ENCODE measurements at regions not wholly inside any gene's neighbourhood (a gene's known extent, or its start where the extent isn't known, plus 50 kb on each side); places are given as distances from the start of the nearest gene placed in this dataset.

DNA sequence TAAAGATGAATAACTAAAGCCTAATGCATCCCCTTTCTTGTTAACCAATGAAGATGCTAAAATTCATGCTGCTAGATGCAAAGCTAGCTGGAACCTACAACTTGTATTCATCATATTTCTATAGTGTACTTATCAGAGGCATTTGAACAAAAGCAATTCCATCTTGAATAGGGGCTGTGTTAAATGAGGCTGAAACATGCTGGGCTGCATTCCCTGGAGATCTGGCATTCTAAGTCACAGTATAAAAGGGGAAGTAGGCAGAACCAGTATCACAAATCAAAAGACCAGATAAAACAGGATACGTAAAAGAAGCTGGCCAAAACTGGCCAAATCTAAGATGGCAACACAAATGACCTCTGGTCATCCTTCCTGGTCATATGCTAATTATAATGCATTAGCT is 932.8 kb downstream of the CDY2B start:
- Histone ChIP-seq H3K27me3 (no peaks in the 10 kb centered on the region), H3K4me1 (no peaks in the 10 kb centered on the region), H3K36me3 (replicated peaks in 1 of 2; ENCODE audit: insufficient read depth in 1 of 2, low read depth in 2 of 2) (no peaks in the 10 kb centered on the region), H3K9me3 (no peaks in the 10 kb centered on the region), H3K27ac (no peak overlapping the region), H3K4me3 (no peak overlapping the region)
- 40 to 45% methylated on average over 1 of the region's 1 CpG for WGBS, 2 donors
- ATAC-seq: no peak
- intact Hi-C loops (cut with DNase I): no loop called here
- no peak for TF ChIP-seq POLR2A (IDR thresholded peaks at IDR 0.05)
- TF ChIP-seq, protein P1, sequence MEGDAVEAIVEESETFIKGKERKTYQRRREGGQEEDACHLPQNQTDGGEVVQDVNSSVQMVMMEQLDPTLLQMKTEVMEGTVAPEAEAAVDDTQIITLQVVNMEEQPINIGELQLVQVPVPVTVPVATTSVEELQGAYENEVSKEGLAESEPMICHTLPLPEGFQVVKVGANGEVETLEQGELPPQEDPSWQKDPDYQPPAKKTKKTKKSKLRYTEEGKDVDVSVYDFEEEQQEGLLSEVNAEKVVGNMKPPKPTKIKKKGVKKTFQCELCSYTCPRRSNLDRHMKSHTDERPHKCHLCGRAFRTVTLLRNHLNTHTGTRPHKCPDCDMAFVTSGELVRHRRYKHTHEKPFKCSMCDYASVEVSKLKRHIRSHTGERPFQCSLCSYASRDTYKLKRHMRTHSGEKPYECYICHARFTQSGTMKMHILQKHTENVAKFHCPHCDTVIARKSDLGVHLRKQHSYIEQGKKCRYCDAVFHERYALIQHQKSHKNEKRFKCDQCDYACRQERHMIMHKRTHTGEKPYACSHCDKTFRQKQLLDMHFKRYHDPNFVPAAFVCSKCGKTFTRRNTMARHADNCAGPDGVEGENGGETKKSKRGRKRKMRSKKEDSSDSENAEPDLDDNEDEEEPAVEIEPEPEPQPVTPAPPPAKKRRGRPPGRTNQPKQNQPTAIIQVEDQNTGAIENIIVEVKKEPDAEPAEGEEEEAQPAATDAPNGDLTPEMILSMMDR (IDR thresholded peaks at IDR 0.05): no peak
- DNase-seq: no peak
